Natural killer cell (primary cell): ENCODE measurements at regions not wholly inside any gene's neighbourhood (a gene's known extent, or its start where the extent isn't known, plus 50 kb on each side); places are given as distances from the start of the nearest gene placed in this dataset.

Source experiments
- ATAC-seq, 3 donors: fragments of 150-1000 bp in 2 of 3; fragments of 200-7000 bp in 1 of 3; cut with Tn5 transposase; 1 replicate in 1 of 3; 2 replicates in 2 of 3; pipeline ENCODE4 v1.10.0; 2021; ENCODE audit warnings: mild to moderate bottlenecking in 2 of 3, moderate library complexity in 2 of 3
- DNase-seq, 2 donors: peaks; one replicate each; pipeline versions ENCODE4 v3.0.0 to v3.0.0-alpha.2; 2013 to 2021; ENCODE audit warnings: mixed read lengths in 1 of 2
- H3K27ac ChIP-seq: one replicate; pipeline ENCODE4 v1.5.1; 2013; ENCODE audit warnings: mild to moderate bottlenecking, low read length
- H3K27me3 ChIP-seq: one replicate; pipeline ENCODE4 v1.6.1; 2013; ENCODE audit warnings: low read length; ENCODE audit not compliant: control insufficient read depth, insufficient read depth
- H3K36me3 ChIP-seq: one replicate; pipeline ENCODE4 v1.6.1; 2013; ENCODE audit warnings: low read length; ENCODE audit not compliant: control insufficient read depth, insufficient read depth
- H3K4me1 ChIP-seq: one replicate; pipeline ENCODE4 v1.6.1; 2013; ENCODE audit warnings: low read length; ENCODE audit not compliant: control insufficient read depth, insufficient read depth
- H3K4me3 ChIP-seq: one replicate; pipeline ENCODE4 v1.5.1; 2013; ENCODE audit warnings: low read length
- H3K9me3 ChIP-seq: one replicate; pipeline ENCODE4 v1.6.1; 2013; ENCODE audit warnings: low read length; ENCODE audit not compliant: control insufficient read depth, insufficient read depth
- H3K27ac Mint-ChIP-seq, 2 donors: one replicate each; pipeline ENCODE4 v1.8.0; 2022; ENCODE audit warnings: mild to moderate bottlenecking in 2 of 2, mixed read lengths in 2 of 2, moderate library complexity in 1 of 2
- H3K27me3 Mint-ChIP-seq, 2 donors: one replicate each; pipeline ENCODE4 v1.8.0; 2022; ENCODE audit warnings: low read depth in 2 of 2, mixed read lengths in 2 of 2
- H3K36me3 Mint-ChIP-seq: one replicate; pipeline ENCODE4 v1.8.0; 2022; ENCODE audit warnings: mixed read lengths
- H3K4me1 Mint-ChIP-seq, 2 donors: one replicate each; pipeline ENCODE4 v1.8.0; 2022; ENCODE audit warnings: mixed read lengths in 2 of 2
- H3K4me3 Mint-ChIP-seq: one replicate; pipeline ENCODE4 v1.8.0; 2022; ENCODE audit warnings: mild to moderate bottlenecking, moderate library complexity, mixed read lengths
- H3K9me3 Mint-ChIP-seq, 2 donors: one replicate each; pipeline ENCODE4 v1.8.0; 2022; ENCODE audit warnings: mixed read lengths in 2 of 2
- CTCF ChIP-seq: fragments of 200-600 bp; IDR thresholded peaks from one replicate; pipeline ENCODE4 v1.8.0; 2022; ENCODE audit warnings: antibody characterized with exemption
- WGBS: methylation state at CpG from one replicate; pipeline ENCODE4 v1.1.7; 2013; ENCODE audit warnings: missing lambda C conversion rate; ENCODE audit not compliant: insufficient coverage; 5-methylcytosine and 5-hydroxymethylcytosine counted together
- intact Hi-C: fragments of 100-400 bp; cut with micrococcal nuclease; formaldehyde crosslinking; loops from one replicate; pipeline ENCODE4 v1.14.2; 2022

DNA sequence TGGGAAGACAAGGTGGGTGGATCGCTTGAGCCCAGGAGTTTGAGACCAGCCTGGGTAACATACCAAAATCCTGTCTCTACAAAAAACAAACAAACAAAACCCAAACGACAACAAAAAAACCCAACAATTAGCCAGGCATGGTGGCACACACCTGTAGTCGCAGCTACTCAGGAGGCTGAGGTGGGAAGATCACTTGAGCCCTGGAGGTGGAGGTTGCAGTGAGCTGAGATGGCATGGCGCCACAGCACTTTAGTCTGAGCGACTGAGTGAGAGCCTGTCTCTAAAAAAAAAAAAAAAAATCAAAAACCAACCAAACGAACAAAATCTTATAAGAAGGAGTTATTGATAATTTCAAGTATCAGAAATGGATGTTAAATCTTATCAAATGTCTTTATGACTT lies 114.9 kb downstream of the CDH26 start:
- no peaks in the 10 kb centered on the region for H3K4me1 ChIP-seq
- Mint-ChIP-seq H3K4me3 (no peak overlapping the region), H3K4me1 (peaks cover 31 to 50% of the 10 kb centered on the region in 2 donors), H3K27me3 (no peaks in the 10 kb centered on the region), H3K27ac (no peak overlapping the region), H3K9me3 (no peaks in the 10 kb centered on the region), H3K36me3 (no peaks in the 10 kb centered on the region)
- intact Hi-C loops = no loop called here
- DNase-seq = no peak
- WGBS = 94% methylated on average over 2 of the region's 6 CpGs
- H3K4me3 ChIP-seq = no peak overlapping the region
- H3K36me3 ChIP-seq = peaks cover 3% of the 10 kb centered on the region
- ATAC-seq = no peak
- H3K27me3 ChIP-seq = no peaks in the 10 kb centered on the region
- no peaks in the 10 kb centered on the region for H3K9me3 ChIP-seq
- no peak for TF ChIP-seq CTCF
- H3K27ac ChIP-seq = no peak overlapping the region

- ATAC-seq (no peak), DNase-seq (no peak)
- Histone ChIP-seq H3K4me3 (no peak overlapping the region), H3K36me3 (peaks cover 3% of the 10 kb centered on the region), H3K4me1 (no peaks in the 10 kb centered on the region), H3K9me3 (no peaks in the 10 kb centered on the region), H3K27ac (no peak overlapping the region), H3K27me3 (no peaks in the 10 kb centered on the region)
- intact Hi-C loops = no loop called here
- H3K4me1 Mint-ChIP-seq = peaks cover 31 to 51% of the 10 kb centered on the region in 2 donors
- H3K27me3 Mint-ChIP-seq = no peaks in the 10 kb centered on the region
- no peaks in the 10 kb centered on the region for H3K36me3 Mint-ChIP-seq
- H3K27ac Mint-ChIP-seq = no peak overlapping the region
- no peak overlapping the region for H3K4me3 Mint-ChIP-seq
- WGBS = 95% methylated on average over 5 of the region's 5 CpGs
- no peaks in the 10 kb centered on the region for H3K9me3 Mint-ChIP-seq
- TF ChIP-seq CTCF = no peak
Observed at GRCh38 chr20:60073504-60073903, 115.3 kb downstream of the CDH26 start.

- no peak for ATAC-seq
- 86% methylated on average over 10 of the region's 10 CpGs for WGBS
- no peaks in the 10 kb centered on the region for H3K9me3 ChIP-seq
- no peak for TF ChIP-seq CTCF
- Mint-ChIP-seq H3K4me1 (peaks cover 34 to 55% of the 10 kb centered on the region in 2 donors), H3K27me3 (no peaks in the 10 kb centered on the region), H3K36me3 (no peaks in the 10 kb centered on the region), H3K27ac (no peak overlapping the region), H3K4me3 (no peak overlapping the region), H3K9me3 (no peaks in the 10 kb centered on the region)
- DNase-seq = no peak
- intact Hi-C loops = no loop called here
- no peak overlapping the region for H3K27ac ChIP-seq
- H3K36me3 ChIP-seq = peaks cover 3% of the 10 kb centered on the region
- H3K27me3 ChIP-seq = no peaks in the 10 kb centered on the region
- no peak overlapping the region for H3K4me3 ChIP-seq
- peaks cover 2% of the 10 kb centered on the region for H3K4me1 ChIP-seq
Observed at GRCh38 chr20:60074276-60074675, 116.1 kb downstream of the CDH26 start.
